Left lung (tissue), 4 donors: ENCODE measurements at regions not wholly inside any gene's neighbourhood (a gene's known extent, or its start where the extent isn't known, plus 50 kb on each side); places are given as distances from the start of the nearest gene placed in this dataset.
"Not testable (repeated sequence)": the region's sequence is repeated elsewhere in the genome, so short reads cannot be mapped to it uniquely, and the experiment has no call there.

Source experiments
- ATAC-seq: fragments of 200-7000 bp; cut with Tn5 transposase; one replicate; pipeline ENCODE4 v1.9.1; 2020; ENCODE audit warnings: moderate library complexity
- DNase-seq, 4 donors: peaks; one replicate each; pipeline ENCODE4 v3.0.0-alpha.2; 2013 to 2020
- H3K27ac ChIP-seq, 2 donors: fragments of 200-600 bp; sonication (generic) in 1 of 2; one replicate each; pipeline versions ENCODE4 v1.5.0 to v1.8.0; 2020 to 2021
- H3K27me3 ChIP-seq, 2 donors: fragments of 200-600 bp; sonication (generic) in 1 of 2; one replicate each; pipeline versions ENCODE4 v1.5.0 to v1.8.0; 2020 to 2021
- H3K36me3 ChIP-seq, 2 donors: fragments of 200-600 bp; sonication (generic) in 1 of 2; one replicate each; pipeline versions ENCODE4 v1.5.0 to v1.8.0; 2020 to 2021
- H3K4me1 ChIP-seq, 2 donors: fragments of 200-600 bp; one replicate each; pipeline ENCODE4 v1.8.0; 2021
- H3K4me3 ChIP-seq, 2 donors: fragments of 200-600 bp; sonication (generic) in 1 of 2; one replicate each; pipeline versions ENCODE4 v1.5.0 to v1.8.0; 2020 to 2021; ENCODE audit warnings: mild to moderate bottlenecking in 1 of 2
- H3K9me3 ChIP-seq, 2 donors: fragments of 200-600 bp; sonication (generic) in 1 of 2; one replicate each; pipeline versions ENCODE4 v1.5.0 to v1.8.0; 2020 to 2021
- CTCF ChIP-seq, 2 donors: fragments of 200-600 bp; sonication (generic) in 1 of 2; IDR thresholded peaks; one replicate each; pipeline versions ENCODE4 v1.5.0 to v1.8.0; 2021; ENCODE audit warnings: antibody characterized with exemption in 2 of 2
- intact Hi-C, 2 donors: fragments of 100-400 bp; cut with DNase I; formaldehyde crosslinking; loops; one replicate each; pipeline versions ENCODE4 v1.11.2 to v1.14.2; 2022
- donor health status: DM: no; HTN: yes; CAD: no.
- donor health status: DM: no; HTN: no; CAD: no.

GRCh38 chr9:24059651-24060050 lies 233.6 kb upstream of the ELAVL2 start:
- no peak for ATAC-seq
- no peaks in the 10 kb centered on the region for H3K4me1 ChIP-seq
- no peak for TF ChIP-seq CTCF (IDR thresholded peaks at IDR 0.05)

GRCh38 chr9:24051587-24051986 lies 225.5 kb upstream of the ELAVL2 start:
- Histone ChIP-seq H3K27me3 (no peaks in the 10 kb centered on the region), H3K27ac (no peak overlapping the region), H3K4me3 (no peak overlapping the region), H3K36me3 (no peaks in the 10 kb centered on the region), H3K4me1 (no peaks in the 10 kb centered on the region), H3K9me3 (peaks cover 0 to 3% of the 10 kb centered on the region in 2 donors)
- no peak for TF ChIP-seq CTCF (IDR thresholded peaks at IDR 0.05)
- intact Hi-C loops = no loop called here
- DNase-seq (no peak), ATAC-seq (no peak)

More at GRCh38 chr9:24059651-24060050, 233.6 kb upstream of the ELAVL2 start:
- no peak overlapping the region for H3K4me3 ChIP-seq
- intact Hi-C loops = no loop called here
- DNase-seq = no peak
- no peak overlapping the region for H3K27ac ChIP-seq
- H3K9me3 ChIP-seq = no peaks in the 10 kb centered on the region
- no peaks in the 10 kb centered on the region for H3K27me3 ChIP-seq
- no peaks in the 10 kb centered on the region for H3K36me3 ChIP-seq

GRCh38 chr9:24050239-24050638 lies 224.2 kb upstream of the ELAVL2 start:
- H3K9me3 ChIP-seq, H3K27me3 ChIP-seq, intact Hi-C loops, DNase-seq, H3K4me3 ChIP-seq, H3K27ac ChIP-seq, H3K36me3 ChIP-seq, ATAC-seq, H3K4me1 ChIP-seq: not testable (repeated sequence)

GRCh38 chr9:24045150-24045549 lies 219.1 kb upstream of the ELAVL2 start:
- H3K27ac ChIP-seq = no peak overlapping the region
- ATAC-seq (no peak), DNase-seq (no peak)
- no peak for TF ChIP-seq CTCF (IDR thresholded peaks at IDR 0.05)
- H3K4me3 ChIP-seq = no peak overlapping the region
- intact Hi-C loops = no loop called here
- H3K9me3 ChIP-seq = no peaks in the 10 kb centered on the region
- no peaks in the 10 kb centered on the region for H3K36me3 ChIP-seq
- no peaks in the 10 kb centered on the region for H3K4me1 ChIP-seq
- no peaks in the 10 kb centered on the region for H3K27me3 ChIP-seq

GRCh38 chr9:24044576-24044975 lies 218.5 kb upstream of the ELAVL2 start:
- no peak overlapping the region for H3K27ac ChIP-seq
- ATAC-seq (no peak), DNase-seq (no peak)

More at GRCh38 chr9:24044576-24044975, 218.5 kb upstream of the ELAVL2 start:
- intact Hi-C loops = no loop called here
- Histone ChIP-seq H3K4me1 (no peaks in the 10 kb centered on the region), H3K27me3 (no peaks in the 10 kb centered on the region), H3K4me3 (no peak overlapping the region), H3K36me3 (no peaks in the 10 kb centered on the region), H3K9me3 (no peaks in the 10 kb centered on the region)
- TF ChIP-seq CTCF (IDR thresholded peaks at IDR 0.05) = no peak
